Adrenal gland (tissue), 5 donors: ENCODE measurements at regions not wholly inside any gene's neighbourhood (a gene's known extent, or its start where the extent isn't known, plus 50 kb on each side); places are given as distances from the start of the nearest gene placed in this dataset.

Source experiments
- CTCF ChIP-seq, 6 experiments: fragments of 450-650 bp in 4 of 6; fragments of 200-600 bp in 2 of 6; sonication (generic) in 1 of 6; IDR thresholded peaks; 1 replicate in 5 of 6; 2 replicates in 1 of 6; pipeline versions ENCODE4 v1.5.1 to v1.8.0; 2016 to 2021; ENCODE audit warnings: antibody characterized with exemption in 6 of 6, mild to moderate bottlenecking in 2 of 6, moderate library complexity in 1 of 6
- POLR2A ChIP-seq, 2 donors: fragments of 450-650 bp; IDR thresholded peaks; one replicate each; pipeline ENCODE4 v1.6.1; 2017; ENCODE audit warnings: antibody characterized with exemption in 2 of 2, mild to moderate bottlenecking in 2 of 2, moderate library complexity in 1 of 2
- donor health status: DM: no; HTN: no; CAD: no.

DNA sequence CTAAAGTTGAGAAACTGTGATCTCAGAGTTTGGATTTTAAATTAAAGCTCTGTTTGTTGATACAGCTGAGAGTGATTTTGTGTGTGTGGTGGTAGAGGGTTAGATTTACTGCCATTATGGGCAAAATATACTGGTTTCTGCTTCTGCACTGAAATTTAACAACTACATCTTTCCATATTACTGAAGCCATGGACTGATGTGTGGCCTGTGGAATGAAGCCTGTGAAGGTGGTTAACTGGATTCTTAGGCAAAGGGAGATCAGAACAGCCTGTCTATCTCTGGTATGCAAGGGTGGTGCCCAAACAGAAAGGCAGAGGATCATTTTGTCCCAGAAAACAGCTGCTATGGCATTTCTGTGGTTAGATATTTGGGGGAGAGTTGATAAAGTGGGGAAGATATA lies 297.3 kb upstream of the THBS1 start:
- TF ChIP-seq CTCF (IDR thresholded peaks at IDR 0.05) (no peak), POLR2A (IDR thresholded peaks at IDR 0.05) (no peak)
